Transverse colon (tissue), 4 donors: ENCODE measurements at regions not wholly inside any gene's neighbourhood (a gene's known extent, or its start where the extent isn't known, plus 50 kb on each side); places are given as distances from the start of the nearest gene placed in this dataset.
"Not testable (repeated sequence)": the region's sequence is repeated elsewhere in the genome, so short reads cannot be mapped to it uniquely, and the experiment has no call there.

Experiments
- CTCF ChIP-seq, 5 experiments: fragments of 200-600 bp in 3 of 5; fragments of 450-650 bp in 2 of 5; sonication (generic) in 3 of 5; IDR thresholded peaks; 1 replicate in 2 of 5; 2 replicates in 3 of 5; pipeline ENCODE4 v1.5.1; 2016 to 2017; ENCODE audit warnings: antibody characterized with exemption in 5 of 5, inconsistent platforms in 3 of 5, mild to moderate bottlenecking in 2 of 5, moderate library complexity in 1 of 5
- POLR2A ChIP-seq: fragments of 450-650 bp; IDR thresholded peaks from one replicate; pipeline ENCODE4 v1.6.1; 2016; ENCODE audit warnings: antibody characterized with exemption, mild to moderate bottlenecking, moderate library complexity
- POLR2AphosphoS5 ChIP-seq, 3 donors: sonication (generic); formaldehyde crosslinking; IDR thresholded peaks; one replicate each; pipeline ENCODE4 v1.6.1; 2016; ENCODE audit warnings: antibody characterized with exemption in 3 of 3

DNA sequence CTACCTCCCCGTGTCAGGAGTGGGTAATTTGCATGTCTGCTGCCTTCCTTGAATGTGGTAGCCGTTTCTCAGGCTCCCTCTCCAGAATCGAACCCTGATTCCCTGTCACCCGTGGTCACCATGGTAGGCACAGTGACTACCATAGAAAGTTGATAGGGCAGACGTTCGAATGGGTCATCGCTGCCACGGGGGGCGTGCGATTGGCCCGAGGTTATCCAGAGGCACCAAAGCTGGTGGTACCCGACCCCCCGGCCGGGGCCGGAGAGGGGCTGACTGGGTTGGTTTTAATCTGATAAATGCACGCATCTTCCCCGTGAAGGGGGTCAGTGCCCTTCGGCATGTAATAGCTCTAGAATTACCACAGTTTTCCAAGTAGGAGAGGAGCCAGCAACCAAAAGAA lies 770.0 kb upstream of the DEFB115 start:
- TF ChIP-seq CTCF (IDR thresholded peaks at IDR 0.05); POLR2A; POLR2AphosphoS5 (IDR thresholded peaks at IDR 0.05): not testable (repeated sequence)
